ENCODE measurements at regions not wholly inside any gene's neighbourhood (a gene's known extent, or its start where the extent isn't known, plus 50 kb on each side); places are given as distances from the start of the nearest gene placed in this dataset.

DNA sequence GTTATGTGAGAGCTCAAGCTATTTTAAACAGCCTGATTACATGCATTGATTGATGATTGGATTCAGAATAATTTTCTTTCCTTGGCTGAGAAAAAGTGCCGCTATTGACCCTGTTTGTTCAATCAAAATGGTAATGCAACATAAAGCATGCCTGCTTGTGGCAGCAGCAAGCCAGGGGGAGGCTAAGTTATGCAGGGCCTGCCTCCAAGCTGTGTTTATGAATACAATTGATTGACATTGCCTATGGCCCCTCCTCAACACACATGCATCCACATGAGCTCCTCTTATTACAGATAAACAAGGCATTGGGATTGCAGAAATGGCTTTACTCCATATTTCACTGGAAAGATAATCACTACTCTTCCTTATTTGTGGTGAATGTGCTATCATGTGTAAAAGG, 395.6 kb downstream of the TDRD15 start:
- ChIA-PET POLR2A (no interaction called here), CTCF (interaction anchor here (0.6 kb wide), 1 partner anchor 12 kb away, joined by 3 read pairs; no protein-coding TSS in a partner anchor)
- Histone ChIP-seq H3K4me1 (no peaks in the 10 kb centered on the region), H3K27ac (no peak overlapping the region), H3K4me3 (no peak overlapping the region), H3K9me3 (no peaks in the 10 kb centered on the region), H3K4me2 (no peak overlapping the region)
- TF ChIP-seq EHMT2 (IDR thresholded peaks at IDR 0.05; ENCODE audit: low read depth) (no peak), HEYL (CRISPR knock-in tag; IDR thresholded peaks at IDR 0.05) (no peak), CEBPB (IDR thresholded peaks at IDR 0.05) (no peak), MAX (IDR thresholded peaks at IDR 0.05) (no peak), RCOR1 (IDR thresholded peaks at IDR 0.05; ENCODE audit: low read depth, low read length) (no peak), GATA3 (IDR thresholded peaks at IDR 0.05; ENCODE audit: borderline replicate concordance) (no peak), HOXA7 (CRISPR knock-in tag; IDR thresholded peaks at IDR 0.05) (no peak), ZSCAN20 (CRISPR knock-in tag; IDR thresholded peaks at IDR 0.05) (no peak), HDAC2 (IDR thresholded peaks at IDR 0.05) (no peak)
- TF ChIP-seq, protein P1, sequence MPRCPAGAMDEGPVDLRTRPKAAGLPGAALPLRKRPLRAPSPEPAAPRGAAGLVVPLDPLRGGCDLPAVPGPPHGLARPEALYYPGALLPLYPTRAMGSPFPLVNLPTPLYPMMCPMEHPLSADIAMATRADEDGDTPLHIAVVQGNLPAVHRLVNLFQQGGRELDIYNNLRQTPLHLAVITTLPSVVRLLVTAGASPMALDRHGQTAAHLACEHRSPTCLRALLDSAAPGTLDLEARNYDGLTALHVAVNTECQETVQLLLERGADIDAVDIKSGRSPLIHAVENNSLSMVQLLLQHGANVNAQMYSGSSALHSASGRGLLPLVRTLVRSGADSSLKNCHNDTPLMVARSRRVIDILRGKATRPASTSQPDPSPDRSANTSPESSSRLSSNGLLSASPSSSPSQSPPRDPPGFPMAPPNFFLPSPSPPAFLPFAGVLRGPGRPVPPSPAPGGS (IDR thresholded peaks at IDR 0.05), result no peak
- ATAC-seq (no peak), FAIRE-seq (no peak), DNase-seq (ENCODE audit: low read depth in 1 of 2, low spot score in 1 of 2) (no peak)
- 38% methylated on average over 1 of the region's 1 CpG for WGBS (ENCODE audit: missing lambda C conversion rate)

DNA sequence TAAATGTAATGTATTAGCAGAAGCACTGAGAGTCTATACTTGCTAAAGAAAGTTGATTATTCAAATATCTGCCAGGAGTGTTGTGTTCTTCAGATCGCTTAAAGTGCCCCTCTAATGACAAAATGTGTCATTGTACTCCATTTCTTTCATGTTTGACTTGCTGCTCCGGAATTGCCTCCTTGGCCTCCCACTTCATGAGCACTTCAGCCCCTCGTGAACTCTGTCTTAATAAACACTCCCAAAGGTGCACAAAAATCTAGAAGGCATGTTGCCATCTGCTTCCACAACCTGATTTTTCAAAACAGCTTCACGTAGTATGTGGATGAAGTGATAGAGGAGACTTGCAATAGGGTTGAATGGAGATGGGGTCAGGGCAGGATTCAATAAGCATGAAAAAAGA, 396.1 kb downstream of the TDRD15 start:
- no peaks in the 10 kb centered on the region for H3K9me3 ChIP-seq
- ATAC-seq, result no peak
- H3K27ac ChIP-seq, result no peak overlapping the region
- TF ChIP-seq FOSL2 (IDR thresholded peaks at IDR 0.05) (no peak), FOSL2 (CRISPR knock-in tag; IDR thresholded peaks at IDR 0.05) (no peak), HOXB5 (CRISPR knock-in tag; IDR thresholded peaks at IDR 0.05) (no peak), CBX8 (IDR thresholded peaks at IDR 0.05) (no peak), EP300 (IDR thresholded peaks at IDR 0.05) (no peak), POLR2AphosphoS2 (conservative IDR thresholded peaks at IDR 0.05; ENCODE audit: low read length) (no peak), KDM1A (IDR thresholded peaks at IDR 0.05; ENCODE audit: low read depth) (no peak), ESRRA (IDR thresholded peaks at IDR 0.05; ENCODE audit: borderline replicate concordance, low read length) (no peak), CHD4 (IDR thresholded peaks at IDR 0.05; ENCODE audit: borderline replicate concordance) (no peak), RARB (CRISPR knock-in tag; IDR thresholded peaks at IDR 0.05) (no peak)
- TF ChIP-seq, protein P2, sequence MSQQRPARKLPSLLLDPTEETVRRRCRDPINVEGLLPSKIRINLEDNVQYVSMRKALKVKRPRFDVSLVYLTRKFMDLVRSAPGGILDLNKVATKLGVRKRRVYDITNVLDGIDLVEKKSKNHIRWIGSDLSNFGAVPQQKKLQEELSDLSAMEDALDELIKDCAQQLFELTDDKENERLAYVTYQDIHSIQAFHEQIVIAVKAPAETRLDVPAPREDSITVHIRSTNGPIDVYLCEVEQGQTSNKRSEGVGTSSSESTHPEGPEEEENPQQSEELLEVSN (IDR thresholded peaks at IDR 0.05; ENCODE audit: borderline replicate concordance, low read depth), result no peak
- no peaks in the 10 kb centered on the region for H3K4me1 ChIP-seq
- FAIRE-seq, result no peak
- ChIA-PET POLR2A (no interaction called here), CTCF (no interaction called here)
- no peak overlapping the region for H3K4me3 ChIP-seq
- 2% methylated on average over 4 of the region's 4 CpGs for WGBS (ENCODE audit: missing lambda C conversion rate)
- no peak overlapping the region for H3K4me2 ChIP-seq
- no peak for DNase-seq (ENCODE audit: low read depth in 1 of 2, low spot score in 1 of 2)

- no peak overlapping the region for H3K27ac ChIP-seq
- ATAC-seq, result no peak
- FAIRE-seq, result no peak
- whole genome bisulfite sequencing (ENCODE audit: missing lambda C conversion rate), result 0% methylated on average over 2 of the region's 4 CpGs
- no peak for DNase-seq (ENCODE audit: low read depth in 1 of 2, low spot score in 1 of 2)
- H3K4me3 ChIP-seq, result no peak overlapping the region
- H3K9me3 ChIP-seq, result peaks cover 28% of the 10 kb centered on the region
- H3K4me2 ChIP-seq, result no peak overlapping the region
- POLR2A ChIA-PET, result no interaction called here
- CTCF ChIA-PET, result no interaction called here
- no peaks in the 10 kb centered on the region for H3K4me1 ChIP-seq
- TF ChIP-seq ZSCAN20 (CRISPR knock-in tag; IDR thresholded peaks at IDR 0.05) (no peak), NFE2L2 (conservative IDR thresholded peaks at IDR 0.05; ENCODE audit: low read length) (no peak), ZFP36 (IDR thresholded peaks at IDR 0.05; ENCODE audit: borderline replicate concordance, partially characterized antibody) (no peak), TP53 (CRISPR knock-in tag; IDR thresholded peaks at IDR 0.05) (no peak), ZNF302 (CRISPR knock-in tag; IDR thresholded peaks at IDR 0.05) (no peak), ESRRA (IDR thresholded peaks at IDR 0.05; ENCODE audit: borderline replicate concordance, low read length) (no peak), EHF (CRISPR knock-in tag; IDR thresholded peaks at IDR 0.05) (no peak), HOXB5 (CRISPR knock-in tag; IDR thresholded peaks at IDR 0.05) (no peak), FOSB (CRISPR knock-in tag; IDR thresholded peaks at IDR 0.05) (no peak), NR3C1 (IDR thresholded peaks at IDR 0.05) (no peak), HOXB13 (CRISPR knock-in tag; IDR thresholded peaks at IDR 0.05; ENCODE audit: low read depth) (no peak), MAX (IDR thresholded peaks at IDR 0.05) (no peak), CTCF (IDR thresholded peaks at IDR 0.05) (no peak), CHD2 (IDR thresholded peaks at IDR 0.05; ENCODE audit: low read length, partially characterized antibody) (no peak), SREBF2 (IDR thresholded peaks at IDR 0.05) (no peak), HEYL (CRISPR knock-in tag; IDR thresholded peaks at IDR 0.05) (no peak), ZC3H11A (IDR thresholded peaks at IDR 0.05) (no peak), HOXA7 (CRISPR knock-in tag; IDR thresholded peaks at IDR 0.05) (no peak), NPAS2 (CRISPR knock-in tag; IDR thresholded peaks at IDR 0.05; ENCODE audit: borderline replicate concordance) (no peak), SMC3 (IDR thresholded peaks at IDR 0.05) (no peak)
These were observed 412.1 kb downstream of the TDRD15 start for GRCh38 chr2:21535826-21536225.
